Kidney (tissue), 13 donors: ENCODE measurements at regions not wholly inside any gene's neighbourhood (a gene's known extent, or its start where the extent isn't known, plus 50 kb on each side); places are given as distances from the start of the nearest gene placed in this dataset.

Experiments used
- DNase-seq, 5 donors: peaks; one replicate each; pipeline ENCODE4 v3.0.0-alpha.2; 2013 to 2020
- FAIRE-seq: peaks from 2 replicates; lab custom pipeline; 2012; peaks lifted over from hg19 to GRCh38; lab: Jason Lieb, UNC
- H3K27ac ChIP-seq, 2 donors: one replicate each; pipeline ENCODE4 v1.7.0; 2013; ENCODE audit warnings: low read depth in 2 of 2, low read length in 2 of 2, inconsistent platforms in 1 of 2
- H3K27me3 ChIP-seq: one replicate; pipeline ENCODE4 v1.7.1; 2013; ENCODE audit warnings: low read length, inconsistent platforms; ENCODE audit not compliant: control insufficient read depth, insufficient read depth
- H3K36me3 ChIP-seq, 3 donors: one replicate each; pipeline versions ENCODE4 v1.7.0 to v1.7.1; 2013; ENCODE audit warnings: low read length in 3 of 3, control low read depth in 1 of 3, inconsistent platforms in 1 of 3; ENCODE audit not compliant: insufficient read depth in 3 of 3, control insufficient read depth in 2 of 3
- H3K4me1 ChIP-seq, 3 donors: one replicate each; pipeline versions ENCODE4 v1.7.0 to v1.7.1; 2013; ENCODE audit warnings: low read length in 3 of 3, inconsistent platforms in 1 of 3, low read depth in 1 of 3; ENCODE audit not compliant: control insufficient read depth in 2 of 3, insufficient read depth in 2 of 3
- H3K4me3 ChIP-seq, 3 donors: one replicate each; pipeline versions ENCODE4 v1.7.0 to v1.8.1; 2013; ENCODE audit warnings: low read length in 3 of 3, control low read depth in 1 of 3, inconsistent platforms in 1 of 3
- H3K9ac ChIP-seq, 3 donors: one replicate each; pipeline versions ENCODE4 v1.7.0 to v1.7.1; 2013; ENCODE audit warnings: low read length in 3 of 3, control low read depth in 1 of 3, inconsistent platforms in 1 of 3
- H3K9me3 ChIP-seq, 3 donors: one replicate each; pipeline versions ENCODE4 v1.7.0 to v1.7.1; 2013; ENCODE audit warnings: low read length in 3 of 3, control low read depth in 1 of 3, inconsistent platforms in 1 of 3; ENCODE audit not compliant: control insufficient read depth in 2 of 3, insufficient read depth in 1 of 3
- CTCF ChIP-seq: IDR thresholded peaks from 3 replicates; pipeline ENCODE4 v1.5.1; 2012; ENCODE audit warnings: mild to moderate bottlenecking, moderate library complexity, borderline replicate concordance; ENCODE audit not compliant: insufficient read depth; ENCODE audit errors: extremely low read depth
- intact Hi-C: fragments of 100-400 bp; cut with DNase I; formaldehyde crosslinking; loops from one replicate; pipeline ENCODE4 v1.11.1; 2022
- donor health status: control.
- donor health status: control.
- donor health status: control.
- donor health status: control.
- donor health status: control.
- donor health status: DM: yes; HTN: yes; CAD: no.
- donor health status: Normal renal cell carcinoma (clear cell type).

- H3K9ac ChIP-seq: no peak overlapping the region
- H3K4me3 ChIP-seq: no peak overlapping the region
- no peak for TF ChIP-seq CTCF
- intact Hi-C loops: no loop called here
- no peaks in the 10 kb centered on the region for H3K4me1 ChIP-seq
- no peak for DNase-seq
- H3K27me3 ChIP-seq: no peaks in the 10 kb centered on the region
- no peaks in the 10 kb centered on the region for H3K9me3 ChIP-seq
- no peak overlapping the region for H3K27ac ChIP-seq
- FAIRE-seq: no peak
- no peaks in the 10 kb centered on the region for H3K36me3 ChIP-seq
Observed at GRCh38 chr12:60337839-60338549, 742.2 kb downstream of the SLC16A7 start.

GRCh38 chr12:60345442-60345841, 749.6 kb downstream of the SLC16A7 start:
- Histone ChIP-seq H3K27me3 (no peaks in the 10 kb centered on the region), H3K9me3 (no peaks in the 10 kb centered on the region), H3K27ac (no peak overlapping the region), H3K36me3 (no peaks in the 10 kb centered on the region), H3K9ac (no peak overlapping the region), H3K4me3 (no peak overlapping the region), H3K4me1 (no peaks in the 10 kb centered on the region)
- no peak for FAIRE-seq
- DNase-seq: no peak
- TF ChIP-seq CTCF: no peak
- intact Hi-C loops: no loop called here

- H3K36me3 ChIP-seq: no peaks in the 10 kb centered on the region
- no peak overlapping the region for H3K4me3 ChIP-seq
- H3K4me1 ChIP-seq: no peaks in the 10 kb centered on the region
- H3K27me3 ChIP-seq: no peaks in the 10 kb centered on the region
- DNase-seq: no peak
- H3K9ac ChIP-seq: no peak overlapping the region
- no peak for TF ChIP-seq CTCF
- no peak for FAIRE-seq
- H3K9me3 ChIP-seq: no peaks in the 10 kb centered on the region
- intact Hi-C loops: no loop called here
- H3K27ac ChIP-seq: no peak overlapping the region
Observed at GRCh38 chr12:60349232-60349978, 753.6 kb downstream of the SLC16A7 start.
